GM21786 (cell line): ENCODE measurements at regions not wholly inside any gene's neighbourhood (a gene's known extent, or its start where the extent isn't known, plus 50 kb on each side); places are given as distances from the start of the nearest gene placed in this dataset.

Experiments used
- ATAC-seq: cut with Tn5 transposase; IDR thresholded peaks from one replicate; pipeline ENCODE4 v1.9.1; 2021; ENCODE audit not compliant: unreplicated experiment

DNA sequence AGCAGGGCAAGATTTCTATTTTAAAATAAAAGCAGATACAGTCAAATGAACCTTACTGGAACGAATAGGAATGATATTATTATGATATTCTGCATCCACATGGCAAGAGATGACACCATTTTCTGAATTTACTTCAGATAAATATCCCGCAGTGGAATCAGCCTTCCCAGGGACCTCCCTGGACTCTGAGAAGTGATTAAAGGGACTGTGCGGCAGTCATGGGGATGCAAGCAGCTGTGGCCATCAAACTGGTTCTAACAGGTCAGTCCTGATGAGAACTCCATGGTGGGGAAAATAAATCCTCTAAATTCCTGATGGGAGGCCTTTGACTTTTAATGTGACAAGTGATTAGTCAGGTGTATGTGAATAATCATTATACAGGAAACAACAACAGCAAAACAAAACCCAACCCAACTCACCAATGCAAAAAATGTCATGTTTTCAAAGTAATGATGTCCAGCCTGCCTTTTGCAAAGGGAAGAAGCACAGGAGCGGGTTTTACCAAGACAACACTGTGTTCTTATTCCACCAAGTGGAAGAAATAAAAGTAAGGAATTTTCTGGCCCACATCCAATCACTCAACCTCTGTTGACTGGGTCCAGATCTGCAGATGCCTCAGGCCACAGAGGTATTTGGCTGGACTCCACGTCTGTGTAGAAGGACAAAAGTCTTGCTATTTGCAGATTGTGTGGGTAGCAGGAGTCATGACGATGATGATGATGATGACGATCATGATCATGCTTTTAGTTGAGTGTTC, 61.9 kb upstream of the CITED2 start:
- no peak for ATAC-seq

DNA sequence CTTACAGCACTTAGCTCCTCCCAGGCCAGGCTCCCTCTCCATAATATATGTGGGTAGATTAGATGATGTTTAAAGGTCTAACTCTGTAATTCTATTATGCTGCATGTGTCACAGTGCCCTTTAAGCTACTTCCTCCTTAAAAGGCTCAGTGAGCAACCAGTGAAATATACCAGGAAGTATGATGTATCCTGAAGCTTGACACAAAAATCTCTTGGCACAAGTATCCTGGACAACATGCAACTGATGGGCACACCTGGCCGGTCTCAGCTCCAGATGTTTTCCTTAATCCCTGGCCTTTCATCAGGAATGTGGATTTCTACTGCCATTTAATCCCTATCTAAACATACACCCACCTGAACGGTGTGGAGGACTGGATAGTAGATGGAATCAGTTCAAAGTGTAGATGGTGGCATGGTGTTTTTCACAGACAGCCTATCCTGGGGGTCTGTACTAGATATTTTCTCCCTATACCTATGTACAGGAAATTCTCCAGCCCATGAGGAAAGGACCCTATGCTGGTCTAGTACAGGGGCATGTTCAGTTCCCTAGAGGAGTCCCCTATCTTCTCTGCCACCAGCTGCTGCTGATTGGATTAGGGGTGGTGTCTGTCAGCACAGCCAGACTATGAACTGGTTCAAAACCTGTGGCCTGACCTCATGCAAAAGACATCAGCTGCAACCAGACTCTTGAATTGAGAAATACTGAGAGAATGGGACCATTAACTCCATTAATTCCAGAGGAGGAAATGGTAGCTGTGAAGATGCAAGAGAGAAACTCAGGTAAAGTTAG, 59.4 kb upstream of the CITED2 start:
- no peak for ATAC-seq

DNA sequence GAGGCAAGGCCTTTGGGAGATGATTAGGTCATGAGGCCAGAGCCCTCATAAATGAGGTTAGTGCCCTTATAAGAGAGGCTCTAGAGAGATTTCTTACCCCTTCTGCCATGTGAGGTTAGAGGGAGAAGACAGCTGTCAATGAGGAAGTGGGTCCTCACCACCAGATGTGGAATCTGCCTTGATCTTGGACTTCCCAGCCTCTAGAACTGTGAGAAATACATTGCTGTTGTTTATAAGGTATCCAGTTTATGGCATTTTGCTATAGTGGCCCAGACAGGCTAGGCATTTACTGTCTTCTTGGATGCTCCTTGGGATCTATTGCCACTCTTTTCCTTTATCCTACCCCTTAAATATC, 57.1 kb upstream of the CITED2 start:
- no peak for ATAC-seq

DNA sequence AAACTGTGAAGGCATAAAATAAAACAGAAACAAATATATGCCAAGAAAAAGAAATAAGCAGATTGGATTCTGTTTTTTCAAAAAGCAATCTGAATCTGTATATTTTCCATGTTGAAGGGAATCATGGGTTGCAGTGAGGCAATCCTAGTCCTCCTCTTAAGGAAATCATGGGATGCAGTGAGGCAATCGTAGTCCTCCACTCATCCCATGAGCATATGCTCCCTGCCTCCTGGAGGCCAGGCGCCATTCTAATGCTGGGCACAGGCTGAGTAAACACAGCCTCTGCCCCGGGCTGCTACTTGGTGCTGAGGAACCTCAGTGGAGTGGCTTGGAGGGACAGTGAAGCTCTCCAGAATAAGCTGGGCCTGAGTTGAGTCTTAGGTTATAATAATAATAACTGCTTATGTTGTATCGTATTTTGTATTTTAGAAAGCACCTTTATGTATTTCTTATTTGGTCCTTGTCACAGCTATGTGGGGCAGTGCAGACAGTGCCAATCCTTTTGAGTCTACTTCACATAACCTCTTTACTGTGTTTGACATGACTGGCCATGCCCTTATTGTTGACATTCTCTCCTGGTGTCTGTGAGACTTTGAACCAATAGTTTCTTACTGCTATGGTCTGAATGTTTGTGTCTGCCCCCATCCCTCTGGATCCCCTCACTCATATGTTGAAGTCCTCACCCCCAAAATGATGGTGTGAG, 56.6 kb upstream of the CITED2 start:
- no peak for ATAC-seq

DNA sequence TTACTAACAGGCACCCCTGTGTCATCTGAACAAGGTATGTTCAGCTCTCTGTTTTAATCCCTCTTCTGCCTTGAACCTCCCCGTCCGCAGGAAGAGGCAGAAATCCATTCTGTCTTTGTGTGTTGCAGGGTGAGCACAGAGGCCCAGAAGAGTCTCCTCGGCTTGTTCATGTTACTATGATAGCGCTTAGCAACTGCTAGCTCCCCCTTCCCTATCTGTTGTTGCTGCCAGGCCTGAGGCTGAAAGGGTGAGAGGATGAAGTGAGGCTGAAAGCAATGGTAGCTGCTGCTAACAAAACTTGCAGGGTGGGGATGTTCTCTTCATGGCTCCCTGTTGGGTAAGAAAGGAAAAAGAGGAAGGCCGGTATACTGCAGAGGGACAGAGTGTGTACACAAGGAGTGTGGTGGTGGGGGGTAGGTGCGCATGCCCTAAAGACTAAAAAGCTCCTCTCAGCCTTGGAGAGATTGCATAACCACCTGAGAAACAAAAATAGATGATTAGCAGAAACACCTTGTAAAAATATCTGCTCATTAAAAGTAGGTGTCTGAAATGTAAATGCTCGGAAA, 55.2 kb upstream of the CITED2 start:
- ATAC-seq: no peak

DNA sequence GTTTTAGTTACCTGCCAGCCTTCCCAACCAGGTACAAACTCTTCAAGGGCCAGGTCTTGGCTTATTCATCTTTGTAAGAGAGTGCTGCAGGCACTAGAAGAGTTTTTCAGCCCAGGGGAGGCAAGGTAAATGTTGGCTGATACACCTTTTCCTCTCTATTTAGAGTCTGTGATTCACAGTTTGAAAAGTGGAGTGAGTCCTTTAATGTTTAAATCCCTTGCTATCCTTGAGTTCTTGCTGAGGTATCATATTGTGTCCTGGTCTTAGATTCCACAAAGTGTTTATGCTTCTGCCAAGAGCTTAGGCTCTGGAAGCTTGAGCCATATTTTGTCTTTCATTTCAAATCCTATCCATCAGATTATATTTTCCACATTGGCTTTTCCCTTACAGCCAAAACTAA, 52.8 kb upstream of the CITED2 start:
- no peak for ATAC-seq

DNA sequence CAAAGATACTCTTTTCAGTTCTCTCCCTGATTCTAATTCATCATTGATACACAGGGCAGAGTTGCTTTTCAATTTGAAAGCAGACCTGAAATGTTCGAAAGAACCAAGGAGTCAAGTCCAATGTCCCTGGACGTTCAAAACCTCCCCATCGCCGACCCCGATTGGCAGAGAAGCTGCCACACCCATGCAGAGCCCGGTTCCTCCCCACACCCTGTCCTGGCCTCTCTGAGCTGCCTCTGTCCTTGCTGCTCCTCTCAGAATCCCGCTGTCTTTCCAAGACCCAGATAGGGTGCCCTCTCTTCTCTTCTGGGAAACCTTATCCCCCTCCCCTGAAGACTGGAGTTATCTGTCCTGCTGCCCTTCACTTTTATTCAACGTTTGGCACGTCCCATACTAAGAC, 52.3 kb upstream of the CITED2 start:
- ATAC-seq: no peak

DNA sequence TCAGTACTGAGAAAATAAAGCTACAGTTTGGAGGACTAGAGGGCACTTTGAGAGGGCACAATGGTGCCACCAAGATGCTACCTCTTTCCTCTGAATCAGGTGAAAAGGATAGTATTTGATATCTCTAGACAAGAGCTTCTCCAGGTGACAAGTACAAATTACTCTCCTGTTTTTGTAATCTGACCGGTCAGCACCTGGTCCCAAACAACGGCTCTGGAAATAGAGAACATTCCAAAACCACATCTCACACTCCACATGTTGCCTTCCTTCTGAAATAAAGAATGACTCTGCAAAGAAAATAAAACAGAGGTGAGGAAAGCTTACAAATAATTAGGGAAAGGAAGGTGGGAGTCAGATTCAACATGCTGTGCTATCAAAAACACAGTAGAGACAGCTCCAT, 51.3 kb upstream of the CITED2 start:
- no peak for ATAC-seq

DNA sequence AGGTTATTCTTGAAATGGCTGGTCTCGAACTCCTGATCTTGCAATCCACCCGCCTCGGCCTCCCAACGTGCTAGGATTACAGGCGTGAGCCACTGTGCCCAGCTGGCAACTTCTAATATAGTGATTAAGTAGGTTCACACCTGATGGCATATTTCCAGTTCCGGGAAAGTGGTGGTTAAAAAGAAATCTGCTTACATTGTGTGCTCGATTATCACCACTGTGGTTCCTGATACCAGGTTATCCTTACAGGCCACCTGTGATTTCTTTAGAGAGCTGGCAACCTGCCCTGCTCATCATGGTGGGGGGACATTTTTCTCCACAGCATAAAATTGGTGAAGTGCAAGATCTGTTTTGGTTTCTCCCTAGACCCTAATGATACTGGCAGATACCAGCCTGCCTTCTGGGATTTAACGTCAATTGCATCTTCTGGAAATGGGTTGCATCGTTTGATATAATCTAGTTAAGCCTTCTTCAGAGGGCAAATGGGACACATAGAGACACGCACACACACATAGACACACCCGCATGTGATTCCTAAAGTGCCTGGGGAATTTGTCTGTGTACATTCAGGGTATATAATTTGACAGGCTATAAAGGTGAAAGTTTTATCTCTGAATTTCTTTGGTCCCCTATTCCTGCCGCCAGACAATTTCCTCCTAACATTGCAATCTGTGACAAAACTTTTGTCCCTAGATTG, 49.7 kb upstream of the CITED2 start:
- no peak for ATAC-seq
